H7 (cell line): ENCODE measurements at regions not wholly inside any gene's neighbourhood (a gene's known extent, or its start where the extent isn't known, plus 50 kb on each side); places are given as distances from the start of the nearest gene placed in this dataset.
"Not testable (repeated sequence)": the region's sequence is repeated elsewhere in the genome, so short reads cannot be mapped to it uniquely, and the experiment has no call there.

ENCODE experiments used
- DNase-seq: peaks from one replicate; pipeline ENCODE4 v3.0.0; 2012
- H3K27me3 ChIP-seq: 2 replicates; pipeline ENCODE4 v1.6.0; 2011; ENCODE audit warnings: mild to moderate bottlenecking, low read length; ENCODE audit not compliant: control insufficient read depth, insufficient read depth
- H3K36me3 ChIP-seq: replicated peaks from 2 replicates; pipeline ENCODE4 v1.5.1; 2011; ENCODE audit warnings: low read length; ENCODE audit not compliant: control insufficient read depth, insufficient read depth
- H3K4me3 ChIP-seq: 2 replicates; pipeline ENCODE4 v1.5.1; 2011; ENCODE audit warnings: low read depth, mild to moderate bottlenecking, control low read depth, low read length, moderate library complexity; ENCODE audit not compliant: insufficient read depth

DNA sequence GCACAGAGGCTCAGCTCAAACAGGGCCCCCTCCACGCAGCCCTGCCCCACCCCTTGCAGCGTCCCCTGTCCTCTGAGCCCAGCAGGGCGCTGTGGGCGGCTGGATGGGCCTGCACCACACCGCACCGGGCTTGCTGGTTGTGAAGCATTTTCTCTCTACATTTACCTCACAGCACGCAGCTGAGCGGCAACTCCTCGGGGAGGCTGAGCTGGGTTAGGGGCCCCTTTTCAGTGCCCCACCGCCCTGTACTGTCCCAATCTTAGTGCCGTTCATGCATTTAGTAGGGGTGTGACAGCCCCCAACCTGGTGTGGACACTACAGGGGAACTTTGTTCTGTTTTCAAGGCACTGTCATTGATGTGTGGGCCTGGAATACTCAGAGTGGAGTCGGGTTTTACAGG lies 97.7 kb downstream of the TNFRSF13B start:
- H3K27me3 ChIP-seq, H3K36me3 ChIP-seq, DNase-seq, H3K4me3 ChIP-seq: not testable (repeated sequence)

DNA sequence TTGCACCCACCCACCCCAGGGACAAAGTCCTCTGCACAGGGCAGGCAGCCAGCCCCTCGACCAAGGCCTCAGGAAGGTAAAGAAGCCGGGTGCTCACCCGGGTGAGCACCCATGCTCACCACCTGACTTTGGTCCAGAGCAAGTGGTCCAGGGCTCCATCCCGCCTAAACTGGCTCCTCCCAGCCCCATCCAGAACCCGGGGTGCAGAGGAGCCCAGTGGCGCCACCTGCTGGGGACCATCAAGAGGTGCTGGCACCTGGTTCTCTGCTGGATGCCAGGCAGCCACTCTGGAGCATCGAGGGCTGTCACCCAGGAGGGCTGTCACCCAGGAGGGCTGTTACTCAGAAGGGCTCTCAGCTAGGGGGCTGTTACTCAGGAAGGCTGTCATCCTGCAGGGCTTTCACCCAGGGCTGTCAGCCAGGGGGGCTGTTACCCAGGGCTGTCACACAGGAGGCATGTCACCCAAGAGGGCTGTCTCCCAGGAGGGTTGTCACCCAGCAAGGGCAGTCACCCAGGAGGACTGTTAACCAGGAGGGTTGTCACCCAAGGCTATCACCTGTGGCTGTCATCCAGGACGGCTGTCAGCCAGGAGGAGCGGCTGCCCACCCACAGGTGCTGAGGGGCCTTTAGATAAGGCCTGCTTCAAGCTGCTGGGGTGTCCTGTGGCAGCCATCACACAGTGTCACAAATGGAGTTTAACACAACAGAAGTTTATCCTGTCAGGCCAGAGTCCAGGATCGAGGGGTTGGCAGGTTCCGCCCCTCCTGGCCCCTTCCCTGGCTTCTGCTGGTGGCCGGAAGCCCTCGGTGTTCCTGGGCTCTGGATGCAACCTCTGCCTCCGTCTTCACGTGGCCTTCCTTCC lies 98.5 kb downstream of the TNFRSF13B start:
- Histone ChIP-seq H3K4me3 (no peak overlapping the region), H3K27me3 (no peaks in the 10 kb centered on the region), H3K36me3 (no peaks in the 10 kb centered on the region)
- peak; percentile 96 for DNase-seq

DNA sequence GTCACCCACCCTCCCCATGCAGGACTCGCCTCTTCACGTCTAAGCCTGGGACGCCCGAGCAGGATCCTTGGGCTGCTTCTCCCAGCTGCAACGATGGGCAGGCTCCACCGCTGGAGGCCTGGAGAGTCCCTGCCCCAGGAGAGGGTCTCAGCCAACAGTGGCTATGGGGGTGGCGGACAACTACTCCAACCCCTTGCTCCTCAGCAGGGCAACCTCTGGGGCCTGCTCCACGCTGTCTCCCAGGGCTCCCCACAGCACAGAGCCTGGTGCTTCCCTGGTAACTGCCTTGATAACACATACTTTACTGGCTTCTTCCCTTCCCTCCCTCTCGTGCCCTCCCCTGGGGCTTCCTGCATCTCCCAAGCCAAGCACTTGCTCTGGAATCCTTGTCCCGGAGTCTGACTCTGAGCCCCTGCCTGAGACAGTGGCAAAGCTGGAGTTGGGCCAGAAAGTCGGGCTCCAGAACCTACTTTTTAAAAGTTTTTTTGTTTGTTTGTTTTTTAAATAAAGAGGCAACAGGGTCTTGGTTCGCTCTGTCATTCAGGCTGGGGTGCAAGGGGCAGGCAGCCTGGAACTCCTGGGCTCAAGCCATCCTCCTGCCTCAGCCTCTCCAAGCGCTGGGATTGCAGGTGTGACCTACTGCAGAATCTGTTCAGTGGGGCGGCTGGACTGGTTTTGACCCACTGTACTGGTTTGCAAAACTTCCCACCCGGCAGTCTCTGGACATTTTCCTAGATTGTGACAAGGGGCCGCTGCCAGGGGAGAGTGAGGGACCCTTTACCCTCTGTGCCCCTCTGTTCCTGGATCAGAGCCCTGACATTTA lies 99.4 kb downstream of the TNFRSF13B start:
- DNase-seq = no peak
- Histone ChIP-seq H3K36me3 (no peaks in the 10 kb centered on the region), H3K27me3 (no peaks in the 10 kb centered on the region), H3K4me3 (no peak overlapping the region)

DNA sequence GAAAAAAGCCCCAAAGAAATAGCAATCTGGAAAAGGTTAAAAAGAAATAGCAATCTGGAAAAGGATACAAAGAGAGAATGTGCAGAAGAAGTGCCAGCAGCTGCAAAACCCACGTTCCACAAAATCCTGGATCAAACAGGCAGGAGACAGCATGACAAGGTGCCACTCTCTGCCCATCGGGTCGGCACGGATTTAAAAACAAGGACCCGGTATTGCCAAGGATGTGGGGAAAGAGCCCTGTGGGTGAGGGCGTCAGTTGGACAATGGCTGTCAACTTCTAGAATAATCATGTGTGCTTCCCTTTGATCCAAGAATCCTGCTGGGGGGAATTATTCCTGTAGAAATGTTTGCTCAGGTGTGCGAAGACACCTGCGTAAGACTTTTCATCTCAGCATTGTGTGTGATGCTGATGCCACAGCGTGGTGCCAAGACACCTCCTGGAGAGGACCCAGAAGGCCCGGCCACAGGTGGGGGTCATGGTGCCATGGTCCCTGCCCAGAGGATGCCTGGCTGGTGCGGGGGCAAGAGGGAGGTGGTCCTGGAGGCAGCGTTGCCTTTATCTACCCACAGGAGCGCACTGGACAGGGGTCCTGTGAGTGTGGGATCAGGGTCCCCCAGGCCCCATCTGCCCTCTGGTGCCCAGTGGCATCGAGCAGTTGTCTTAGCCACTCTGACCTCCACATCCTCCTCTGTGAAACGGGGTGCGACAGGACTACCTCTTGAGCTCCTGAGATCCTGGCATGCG lies 100.3 kb downstream of the TNFRSF13B start:
- not testable (repeated sequence) for H3K36me3 ChIP-seq, H3K27me3 ChIP-seq, DNase-seq

DNA sequence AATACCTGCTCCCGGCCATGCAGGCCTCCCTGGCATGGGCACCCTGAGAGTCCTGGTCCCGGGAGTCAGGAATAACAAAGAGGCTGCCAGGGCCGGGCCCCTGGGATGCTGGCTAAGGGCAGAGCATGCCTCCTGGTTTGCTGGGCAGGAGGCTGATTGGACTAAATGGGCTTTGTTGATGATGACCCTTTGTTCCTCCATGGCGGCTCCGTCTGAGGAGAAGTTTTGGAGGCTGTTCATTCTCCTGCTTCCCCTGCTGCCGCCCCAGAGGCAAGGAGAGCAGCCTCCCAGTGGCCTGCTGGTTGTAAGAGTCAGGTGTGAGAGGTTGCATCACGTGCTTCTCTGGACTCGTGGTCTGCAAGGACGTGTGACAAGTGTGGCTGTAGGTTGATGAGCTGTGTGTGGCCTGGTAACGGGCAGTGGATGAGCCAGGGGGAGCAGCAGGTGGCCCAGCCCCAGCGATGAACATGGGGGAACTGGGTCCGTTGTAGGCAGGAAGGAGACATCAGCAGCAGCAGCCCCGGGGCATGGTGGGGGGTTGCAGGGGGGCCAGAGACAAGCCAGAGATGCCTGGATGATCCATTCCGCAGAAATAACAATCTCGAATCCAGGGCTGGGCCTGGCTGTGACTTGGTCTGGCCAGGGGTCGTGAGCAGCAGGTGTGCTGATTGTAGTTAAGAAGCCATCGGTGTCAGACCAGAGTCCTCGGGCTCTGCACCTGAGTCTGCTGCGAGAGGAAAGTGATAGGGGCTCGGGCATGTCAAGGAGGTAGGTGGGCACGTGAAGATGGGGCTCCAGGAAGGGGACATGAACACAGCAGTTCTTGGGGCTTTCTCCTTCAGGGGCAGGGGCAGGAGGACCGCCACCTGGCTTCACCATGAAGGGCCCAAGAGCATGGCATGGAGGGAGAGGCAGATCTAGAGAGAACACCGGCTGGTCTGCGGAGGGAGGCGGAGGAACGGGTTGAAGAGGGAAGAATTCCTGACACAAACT lies 101.4 kb downstream of the TNFRSF13B start:
- Histone ChIP-seq H3K27me3 (no peaks in the 10 kb centered on the region), H3K36me3 (no peaks in the 10 kb centered on the region), H3K4me3 (no peak overlapping the region)
- no peak for DNase-seq

More for the DNA sequence above, 100.3 kb downstream of the TNFRSF13B start:
- not testable (repeated sequence) for H3K4me3 ChIP-seq

DNA sequence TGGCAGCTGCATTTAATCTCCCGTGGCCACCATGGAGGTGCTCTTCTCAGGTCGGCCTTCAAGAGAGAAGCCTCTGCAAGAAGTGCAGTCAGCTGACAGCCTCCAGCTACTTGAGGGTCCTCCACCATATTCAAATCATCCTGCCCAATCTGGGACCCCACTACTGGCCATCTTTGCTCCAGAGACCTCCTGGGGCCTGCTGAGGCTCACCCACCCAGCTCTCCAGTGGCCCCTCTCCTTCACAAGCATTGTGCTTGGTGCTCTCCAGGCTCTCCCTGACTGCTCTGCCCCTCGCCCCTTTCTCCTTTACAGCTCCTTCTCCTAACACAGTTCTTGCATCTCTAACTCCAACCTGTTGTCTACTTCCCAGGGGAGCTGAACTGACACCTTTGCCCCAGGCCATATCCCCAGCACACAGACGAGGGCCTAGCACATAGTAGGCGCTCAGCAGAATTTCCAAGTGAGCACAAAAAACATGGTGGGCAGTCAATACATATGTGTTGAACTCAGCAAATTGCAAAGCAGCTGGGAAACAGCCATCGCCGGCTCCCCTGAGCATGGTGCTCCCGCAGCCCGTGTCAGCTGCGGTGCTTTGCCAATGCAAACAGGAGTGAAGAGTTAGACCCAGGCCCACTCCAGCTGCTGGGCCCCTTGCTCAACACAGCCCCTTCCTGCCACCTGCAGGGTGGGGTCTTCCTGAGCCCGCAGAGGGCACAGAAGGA lies 102.2 kb downstream of the TNFRSF13B start:
- not testable (repeated sequence) for H3K4me3 ChIP-seq, DNase-seq, H3K27me3 ChIP-seq, H3K36me3 ChIP-seq

DNA sequence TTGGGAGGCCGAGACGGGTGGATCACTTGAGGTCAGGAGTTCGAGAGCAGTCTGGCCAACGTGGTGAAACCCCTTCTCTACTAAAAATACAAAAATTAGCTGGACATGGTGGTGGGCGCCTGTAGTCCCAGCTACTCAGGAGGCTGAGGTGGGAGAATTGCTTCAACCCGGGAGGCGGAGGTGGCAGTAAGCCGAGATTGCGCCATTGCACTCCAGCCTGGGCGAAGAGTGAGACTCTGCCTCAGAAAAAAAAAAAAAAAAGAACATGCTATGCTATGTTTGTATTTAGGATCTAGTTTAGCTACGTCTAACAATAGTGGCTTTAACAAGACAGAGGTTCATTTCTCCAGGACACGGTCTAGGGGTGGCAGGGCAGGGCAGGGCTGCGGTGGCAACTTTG lies 103.3 kb downstream of the TNFRSF13B start:
- H3K27me3 ChIP-seq, H3K36me3 ChIP-seq, DNase-seq, H3K4me3 ChIP-seq: not testable (repeated sequence)

DNA sequence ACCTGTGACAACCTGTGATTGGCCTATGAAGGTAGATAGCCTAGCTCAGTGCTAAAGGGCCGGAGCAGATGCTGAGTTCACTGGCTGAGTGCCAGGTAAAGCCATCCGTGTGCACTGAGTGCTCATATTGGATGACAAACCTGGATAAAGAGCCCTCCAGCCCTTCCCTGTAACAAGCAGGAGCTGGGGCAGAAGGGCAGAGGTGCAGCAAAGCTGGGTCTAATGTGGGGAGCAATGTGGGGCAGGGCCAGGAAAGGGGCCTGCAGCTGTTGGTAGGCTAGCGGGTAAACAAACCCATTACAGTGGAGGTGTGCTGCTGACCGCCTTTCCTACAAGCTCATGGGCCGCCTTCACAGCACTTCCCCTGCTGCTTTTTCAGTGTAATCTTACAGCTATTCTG lies 104.4 kb downstream of the TNFRSF13B start:
- H3K27me3 ChIP-seq, DNase-seq, H3K4me3 ChIP-seq, H3K36me3 ChIP-seq: not testable (repeated sequence)

DNA sequence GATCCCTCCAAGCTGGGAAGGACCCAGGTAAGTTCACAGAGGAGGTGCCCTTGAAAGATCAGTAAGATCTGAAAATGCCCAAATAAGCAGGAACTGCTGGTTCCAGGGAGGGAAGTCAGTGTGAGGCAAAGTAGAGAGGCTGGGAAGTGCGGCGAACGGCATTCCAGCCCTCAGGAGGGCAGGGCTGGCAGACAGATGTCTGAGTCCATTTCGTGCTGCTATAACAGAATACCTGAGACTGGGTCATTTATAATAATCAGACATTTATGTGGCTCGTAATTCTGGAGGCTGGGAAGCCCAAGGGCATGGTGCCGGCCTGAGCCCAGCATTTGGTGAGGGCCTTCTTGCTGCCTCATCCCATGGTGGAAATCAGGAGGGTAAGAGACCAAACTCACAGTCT lies 105.1 kb downstream of the TNFRSF13B start:
- H3K36me3 ChIP-seq, H3K27me3 ChIP-seq, H3K4me3 ChIP-seq, DNase-seq: not testable (repeated sequence)

DNA sequence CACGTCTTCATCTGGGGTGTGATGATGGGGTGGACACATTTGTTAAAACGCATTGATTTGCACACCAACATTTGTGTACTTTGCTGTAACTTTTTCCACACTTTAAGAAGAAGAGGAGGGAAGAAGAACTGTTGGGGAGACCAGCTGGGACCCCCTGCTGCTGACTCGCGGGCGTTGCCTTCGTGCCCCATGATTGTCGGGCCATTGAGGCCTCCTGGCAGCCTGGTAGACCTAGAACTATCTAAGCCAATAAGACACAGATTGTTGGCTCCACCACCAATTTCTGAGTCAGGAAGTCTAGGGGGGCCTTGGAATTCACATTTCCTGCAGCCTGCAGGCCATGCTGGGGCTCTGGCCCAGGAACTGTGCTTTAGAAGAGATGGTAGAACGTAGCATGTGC lies 105.5 kb downstream of the TNFRSF13B start:
- no peaks in the 10 kb centered on the region for H3K27me3 ChIP-seq
- H3K4me3 ChIP-seq = no peak overlapping the region
- DNase-seq = no peak
- H3K36me3 ChIP-seq = no peaks in the 10 kb centered on the region

DNA sequence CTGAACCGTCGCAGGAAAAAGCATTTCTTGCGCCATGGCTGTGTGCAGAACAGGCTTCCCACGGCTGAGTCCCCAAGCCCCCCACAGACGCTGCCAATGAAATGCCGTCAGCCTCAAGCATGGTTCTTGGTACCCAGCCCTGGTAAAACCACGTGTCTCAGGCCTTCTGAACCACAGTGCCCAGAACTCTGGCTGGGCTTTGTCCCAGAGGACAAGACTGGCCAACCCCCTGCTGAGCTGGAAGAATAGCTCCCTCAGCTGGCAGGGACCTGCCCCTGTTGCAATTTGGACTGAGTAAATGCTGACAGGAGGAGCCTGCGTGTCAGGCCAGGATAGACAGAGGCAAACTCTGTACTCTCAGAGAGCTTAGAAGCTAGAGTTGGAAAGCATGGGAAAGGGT lies 106.2 kb downstream of the TNFRSF13B start:
- not testable (repeated sequence) for H3K4me3 ChIP-seq, H3K36me3 ChIP-seq, H3K27me3 ChIP-seq, DNase-seq

DNA sequence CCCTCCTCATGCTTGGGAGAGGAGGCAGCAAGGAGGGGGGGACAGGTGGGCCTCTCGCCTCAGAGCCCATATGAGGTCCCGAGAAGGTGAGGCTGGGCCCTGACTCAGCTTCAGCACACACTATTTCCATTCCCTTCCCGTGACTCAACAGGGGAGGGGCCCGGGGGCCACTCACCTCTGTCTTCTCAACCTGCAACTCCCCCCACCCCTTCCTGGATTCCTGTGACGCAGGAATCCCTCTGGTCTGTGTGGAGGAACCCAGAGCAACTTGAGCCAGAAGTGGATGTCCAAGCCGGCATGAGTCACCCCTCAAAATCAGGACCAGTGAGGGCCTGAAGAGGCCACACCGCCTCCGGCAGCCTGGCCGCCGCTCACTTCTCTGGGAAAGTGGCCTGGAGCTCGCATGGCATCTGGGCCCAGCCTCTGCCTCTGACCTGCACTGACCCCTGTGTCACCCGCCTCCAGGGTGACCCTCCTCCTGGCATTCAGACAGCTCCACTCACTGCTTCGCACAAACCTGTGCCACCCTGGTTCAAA lies 106.8 kb downstream of the TNFRSF13B start:
- not testable (repeated sequence) for H3K27me3 ChIP-seq, H3K36me3 ChIP-seq, H3K4me3 ChIP-seq, DNase-seq

DNA sequence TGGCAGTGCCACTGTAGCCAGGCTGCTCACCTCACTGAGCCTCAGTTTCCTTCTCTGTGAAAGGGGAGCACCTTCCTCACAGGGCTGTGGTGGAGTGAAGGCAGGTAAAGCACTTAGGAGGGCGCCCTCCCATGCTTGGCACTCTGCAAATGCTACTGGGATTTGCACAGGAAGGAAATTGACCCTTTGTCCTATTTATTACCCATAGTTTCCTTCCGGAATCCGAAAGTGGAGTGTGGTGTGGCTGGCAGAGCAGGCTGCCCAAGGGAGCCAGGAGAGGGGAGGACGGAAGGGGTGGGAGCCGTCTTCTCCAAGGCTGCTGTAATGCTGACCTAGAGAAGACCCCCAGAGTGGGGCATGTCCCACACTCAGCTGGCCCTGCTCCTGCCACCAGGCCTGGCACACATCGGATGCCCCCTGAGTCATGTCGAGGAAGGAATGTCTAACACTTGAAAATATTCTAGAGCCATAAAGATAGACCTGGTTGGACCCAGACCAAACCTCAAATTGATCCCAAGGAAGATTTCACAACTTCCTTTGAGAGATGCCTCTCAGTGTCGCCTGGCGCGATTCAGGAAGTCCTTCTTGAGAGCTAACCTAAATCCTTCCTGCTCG lies 107.3 kb downstream of the TNFRSF13B start:
- H3K27me3 ChIP-seq, H3K4me3 ChIP-seq, H3K36me3 ChIP-seq, DNase-seq: not testable (repeated sequence)
